ENCODE measurements at regions not wholly inside any gene's neighbourhood (a gene's known extent, or its start where the extent isn't known, plus 50 kb on each side); places are given as distances from the start of the nearest gene placed in this dataset.

DNA sequence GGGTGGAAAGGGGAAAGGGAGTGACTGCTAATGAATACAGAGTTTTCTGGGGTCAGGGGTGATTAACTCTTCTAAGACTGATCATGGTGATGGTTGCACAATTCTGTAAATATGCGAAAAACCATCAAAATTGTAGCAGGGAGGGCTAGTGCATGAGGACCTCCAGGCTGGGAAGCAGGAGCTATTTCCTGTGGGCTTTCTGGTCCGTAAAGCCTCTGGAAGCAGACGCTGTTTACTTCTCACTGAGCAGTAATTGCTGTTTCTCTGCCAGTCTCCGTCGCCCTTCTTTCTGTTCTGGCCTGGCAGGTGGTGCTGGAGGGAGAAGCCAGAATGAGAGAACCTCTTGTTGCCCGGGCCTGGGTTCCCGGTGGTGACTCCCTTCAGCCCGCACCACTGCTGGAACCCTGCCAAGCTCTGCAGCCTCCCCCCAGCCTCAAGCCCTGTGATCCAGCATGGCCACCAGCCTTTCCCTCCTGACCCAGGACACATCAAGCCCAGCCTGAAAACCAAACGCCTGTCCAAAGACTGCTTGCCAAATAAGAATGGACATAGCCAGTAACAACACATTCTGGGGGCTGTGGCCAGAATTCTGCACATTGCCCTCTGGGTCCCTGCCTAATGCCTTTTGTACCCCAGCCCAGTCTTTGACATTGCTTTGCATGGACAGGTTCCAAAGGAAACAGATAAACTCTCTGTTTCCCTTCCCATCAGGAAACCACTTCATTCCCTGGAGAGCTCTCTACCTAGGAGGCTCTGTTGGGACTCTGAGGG is 201.0 kb upstream of the NAV2 start:
- Histone ChIP-seq H3K27me3 (no peaks in the 10 kb centered on the region), H3K36me3 (no peaks in the 10 kb centered on the region), H3K4me1 (peaks cover 0 to 11% (median 3%) of the 10 kb centered on the region in 4 donors), H3K27ac (peak overlapping the region; percentile 10 to 31 (median 18)), H3K4me3 (no peak overlapping the region), H3K9me3 (no peaks in the 10 kb centered on the region)
- DNase-seq (peak in 1 of 2 donors; percentile 45), ATAC-seq (ENCODE audit: low FRiP score in 2 of 2) (peak in 1 of 2 donors; percentile 54)
- TF ChIP-seq EP300 (IDR thresholded peaks at IDR 0.05): no peak
- no peak for TF ChIP-seq POLR2A (IDR thresholded peaks at IDR 0.05)
- no peak for TF ChIP-seq POLR2AphosphoS5 (IDR thresholded peaks at IDR 0.05)
- no peak for TF ChIP-seq CTCF (IDR thresholded peaks at IDR 0.05)
- 33 to 41% methylated on average over 6 to 9 of the region's 9 CpGs for WGBS, 2 donors

DNA sequence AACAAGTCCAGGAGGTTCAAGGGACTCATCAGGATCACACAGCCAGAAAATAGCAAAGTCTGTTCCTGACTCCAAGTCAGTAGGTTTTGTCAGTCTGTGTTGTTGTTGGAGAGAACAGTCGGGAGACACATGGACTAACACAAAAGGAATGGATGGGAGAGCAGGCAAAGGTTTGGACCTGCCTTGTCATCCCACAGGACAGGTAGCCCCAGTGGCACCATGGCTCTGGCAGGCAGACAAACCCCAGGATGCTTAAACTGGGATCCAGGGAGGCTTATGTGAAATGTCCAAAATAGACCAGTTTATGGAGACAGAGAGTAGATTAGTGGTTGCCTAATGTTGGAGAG is 201.6 kb upstream of the NAV2 start:
- Histone ChIP-seq H3K9me3 (no peaks in the 10 kb centered on the region), H3K27ac (peak overlapping the region in 1 of 4 donors; percentile 2), H3K4me1 (peaks cover 0 to 11% (median 3%) of the 10 kb centered on the region in 4 donors), H3K27me3 (no peaks in the 10 kb centered on the region), H3K4me3 (no peak overlapping the region), H3K36me3 (no peaks in the 10 kb centered on the region)
- 50 to 69% methylated on average over 1 of the region's 1 CpG for WGBS, 2 donors
- peak in 1 of 2 donors; percentile 3 for ATAC-seq (ENCODE audit: low FRiP score in 2 of 2)
- no peak for DNase-seq
- TF ChIP-seq EP300 (IDR thresholded peaks at IDR 0.05) (no peak), POLR2AphosphoS5 (IDR thresholded peaks at IDR 0.05) (no peak), POLR2A (IDR thresholded peaks at IDR 0.05) (no peak), CTCF (IDR thresholded peaks at IDR 0.05) (no peak)

DNA sequence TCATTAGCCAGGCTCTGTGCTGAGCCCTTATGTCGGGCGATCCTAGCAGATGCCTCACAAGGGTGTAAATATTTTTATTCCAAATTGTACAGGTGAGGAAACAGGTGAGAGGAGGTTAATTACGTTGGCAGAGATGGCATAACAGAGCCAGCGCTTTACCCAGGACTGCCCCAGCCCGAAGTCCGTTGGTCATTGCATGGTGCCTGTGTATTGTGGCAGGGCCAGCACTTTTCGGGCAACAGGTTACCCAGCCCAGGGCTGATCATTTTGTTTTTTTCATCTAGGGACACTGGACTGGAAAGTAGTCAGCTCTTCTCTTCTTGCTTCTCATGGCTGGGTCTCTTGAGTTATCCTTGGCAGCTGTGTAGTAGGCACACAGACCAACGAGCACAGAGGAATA is 202.2 kb upstream of the NAV2 start:
- H3K4me1 ChIP-seq: peaks cover 0 to 11% (median 3%) of the 10 kb centered on the region in 4 donors
- ATAC-seq (ENCODE audit: low FRiP score in 2 of 2): no peak
- no peaks in the 10 kb centered on the region for H3K36me3 ChIP-seq
- 73 to 74% methylated on average over 8 of the region's 8 CpGs for WGBS, 2 donors
- TF ChIP-seq CTCF (IDR thresholded peaks at IDR 0.05): no peak
- TF ChIP-seq POLR2AphosphoS5 (IDR thresholded peaks at IDR 0.05): no peak
- no peak for TF ChIP-seq EP300 (IDR thresholded peaks at IDR 0.05)
- no peak for TF ChIP-seq POLR2A (IDR thresholded peaks at IDR 0.05)
- H3K4me3 ChIP-seq: no peak overlapping the region
- no peak for DNase-seq
- no peak overlapping the region for H3K27ac ChIP-seq
- H3K27me3 ChIP-seq: no peaks in the 10 kb centered on the region
- H3K9me3 ChIP-seq: no peaks in the 10 kb centered on the region

- Histone ChIP-seq H3K27me3 (no peaks in the 10 kb centered on the region), H3K27ac (no peak overlapping the region), H3K9me3 (no peaks in the 10 kb centered on the region), H3K4me3 (no peak overlapping the region), H3K36me3 (no peaks in the 10 kb centered on the region), H3K4me1 (peaks cover 0 to 11% (median 3%) of the 10 kb centered on the region in 4 donors)
- TF ChIP-seq POLR2A (IDR thresholded peaks at IDR 0.05) (no peak), POLR2AphosphoS5 (IDR thresholded peaks at IDR 0.05) (no peak), CTCF (IDR thresholded peaks at IDR 0.05) (no peak), EP300 (IDR thresholded peaks at IDR 0.05) (no peak)
- ATAC-seq (ENCODE audit: low FRiP score in 2 of 2) (no peak), DNase-seq (no peak)
- WGBS, 2 donors: 85 to 88% methylated on average over 6 of the region's 6 CpGs
Observed at GRCh38 chr11:19509215-19509614, 203.4 kb upstream of the NAV2 start.

DNA sequence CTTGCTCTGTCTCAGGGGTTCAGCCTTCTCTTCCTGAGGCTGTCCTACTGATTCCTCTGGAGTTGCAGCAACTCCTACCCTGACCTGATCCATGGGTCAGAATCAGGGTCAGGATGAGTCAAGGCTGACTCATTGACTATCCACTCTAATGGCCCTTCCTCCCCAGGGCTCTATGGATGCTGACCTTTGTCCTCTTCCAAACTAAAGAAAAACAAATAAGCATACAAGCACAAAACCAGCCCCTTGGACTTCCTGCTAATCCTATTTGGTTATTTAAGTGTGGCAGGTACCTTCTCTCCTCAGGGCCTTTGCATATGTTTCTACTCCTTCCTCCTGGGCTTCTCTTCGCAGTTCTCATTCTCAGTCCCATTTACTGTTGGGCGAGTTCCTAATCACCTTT is 204.5 kb upstream of the NAV2 start:
- no peaks in the 10 kb centered on the region for H3K27me3 ChIP-seq
- TF ChIP-seq POLR2A (IDR thresholded peaks at IDR 0.05) (no peak), CTCF (IDR thresholded peaks at IDR 0.05) (no peak), POLR2AphosphoS5 (IDR thresholded peaks at IDR 0.05) (no peak), EP300 (IDR thresholded peaks at IDR 0.05) (no peak)
- peak in 1 of 2 donors; percentile 44 for ATAC-seq (ENCODE audit: low FRiP score in 2 of 2)
- peaks cover 0 to 11% (median 3%) of the 10 kb centered on the region in 4 donors for H3K4me1 ChIP-seq
- H3K36me3 ChIP-seq: no peaks in the 10 kb centered on the region
- H3K27ac ChIP-seq: no peak overlapping the region
- DNase-seq: no peak
- WGBS, 2 donors: 84 to 88% methylated on average over 2 of the region's 2 CpGs
- H3K9me3 ChIP-seq: no peaks in the 10 kb centered on the region
- no peak overlapping the region for H3K4me3 ChIP-seq

Data from upper lobe of left lung (tissue), 6 donors.